ENCODE measurements at regions not wholly inside any gene's neighbourhood (a gene's known extent, or its start where the extent isn't known, plus 50 kb on each side); places are given as distances from the start of the nearest gene placed in this dataset.

DNA sequence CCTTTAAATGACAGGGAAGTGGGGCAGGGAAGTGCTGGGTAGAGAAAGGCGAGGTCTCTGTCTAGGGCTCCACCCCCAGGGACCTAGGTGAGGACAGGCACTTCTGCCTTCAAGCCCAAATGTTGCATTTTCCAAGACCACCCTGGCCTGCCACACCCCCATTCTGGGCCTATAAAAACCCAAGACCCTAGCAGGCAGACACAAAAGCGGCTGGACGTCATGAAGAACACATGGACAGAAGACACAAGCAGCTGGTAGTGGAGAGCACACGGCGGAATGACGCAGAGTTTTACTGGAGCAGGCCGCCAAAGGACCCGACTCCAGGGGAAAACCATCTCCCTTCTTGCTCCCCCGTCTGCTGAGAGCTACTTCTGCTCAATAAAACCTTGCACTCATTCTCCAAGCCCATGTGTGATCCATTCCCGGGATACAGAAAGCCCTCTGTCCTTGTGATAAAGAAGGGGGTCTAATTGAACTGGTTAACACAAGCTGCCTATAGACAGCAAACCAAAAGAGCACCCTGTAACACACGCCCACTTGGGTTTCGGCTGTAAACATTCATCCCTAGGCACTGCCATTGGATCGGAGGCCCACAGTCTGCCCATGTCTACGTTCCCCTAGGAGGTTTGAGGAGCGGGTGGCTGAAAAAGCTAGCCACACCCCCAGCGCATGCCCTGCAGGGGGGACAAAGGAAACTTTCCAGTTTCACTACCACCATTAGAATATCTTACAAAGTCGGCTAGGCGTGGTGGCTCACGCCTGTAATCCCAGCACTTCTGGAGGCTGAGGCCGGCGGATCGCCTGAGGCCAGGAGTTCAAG is 622.2 kb upstream of the SALL1 start:
- DNase-seq (ENCODE audit: low spot score) = no peak

DNA sequence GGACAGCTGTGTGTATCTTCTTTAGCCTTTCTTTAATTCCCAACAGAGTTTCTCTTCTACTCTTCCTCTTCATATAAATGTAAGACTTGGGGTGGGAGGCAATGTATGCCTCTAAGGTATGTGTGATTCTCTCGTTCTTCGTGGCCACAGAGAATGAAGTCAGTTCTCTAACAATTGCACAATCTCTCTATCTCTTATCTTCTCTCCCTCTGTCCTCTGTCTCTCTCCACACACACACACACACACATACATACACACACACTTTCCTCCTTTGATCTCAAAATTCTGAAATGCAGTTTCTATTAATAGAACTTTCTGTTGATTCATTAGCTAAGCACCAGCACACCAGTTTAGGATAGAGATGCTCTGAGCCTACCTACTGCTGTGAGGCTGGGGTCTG is 615.7 kb upstream of the SALL1 start:
- DNase-seq (ENCODE audit: low spot score) = no peak

DNA sequence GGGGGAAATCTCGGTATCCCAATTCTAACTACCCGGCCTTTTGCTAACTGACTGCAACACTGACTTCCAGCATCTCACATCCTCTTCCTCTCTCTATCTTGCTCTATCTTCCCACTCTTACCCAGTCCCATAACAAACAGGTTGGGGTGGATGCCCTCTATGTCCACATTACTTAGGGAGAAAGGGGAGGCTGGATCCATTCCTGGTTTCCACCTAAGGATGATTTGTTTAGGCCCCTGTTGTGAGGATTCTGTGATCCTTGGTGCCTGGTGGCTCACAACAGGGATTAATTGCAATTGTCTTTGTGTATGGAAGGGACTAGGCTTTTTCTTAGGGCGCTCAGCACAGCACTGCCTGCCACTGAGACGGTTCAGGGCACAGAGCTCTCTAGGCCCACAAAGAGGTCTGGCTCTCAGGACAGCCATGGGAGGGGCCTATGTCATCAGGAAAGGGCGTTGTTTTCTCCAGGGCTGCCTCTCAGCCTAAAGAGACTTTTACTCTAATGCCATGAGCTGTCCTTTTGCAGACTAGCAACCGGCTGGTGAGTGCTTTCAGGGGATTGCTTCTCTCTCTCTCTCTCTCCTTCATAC is 612.1 kb upstream of the SALL1 start:
- no peak for DNase-seq (ENCODE audit: low spot score)

DNA sequence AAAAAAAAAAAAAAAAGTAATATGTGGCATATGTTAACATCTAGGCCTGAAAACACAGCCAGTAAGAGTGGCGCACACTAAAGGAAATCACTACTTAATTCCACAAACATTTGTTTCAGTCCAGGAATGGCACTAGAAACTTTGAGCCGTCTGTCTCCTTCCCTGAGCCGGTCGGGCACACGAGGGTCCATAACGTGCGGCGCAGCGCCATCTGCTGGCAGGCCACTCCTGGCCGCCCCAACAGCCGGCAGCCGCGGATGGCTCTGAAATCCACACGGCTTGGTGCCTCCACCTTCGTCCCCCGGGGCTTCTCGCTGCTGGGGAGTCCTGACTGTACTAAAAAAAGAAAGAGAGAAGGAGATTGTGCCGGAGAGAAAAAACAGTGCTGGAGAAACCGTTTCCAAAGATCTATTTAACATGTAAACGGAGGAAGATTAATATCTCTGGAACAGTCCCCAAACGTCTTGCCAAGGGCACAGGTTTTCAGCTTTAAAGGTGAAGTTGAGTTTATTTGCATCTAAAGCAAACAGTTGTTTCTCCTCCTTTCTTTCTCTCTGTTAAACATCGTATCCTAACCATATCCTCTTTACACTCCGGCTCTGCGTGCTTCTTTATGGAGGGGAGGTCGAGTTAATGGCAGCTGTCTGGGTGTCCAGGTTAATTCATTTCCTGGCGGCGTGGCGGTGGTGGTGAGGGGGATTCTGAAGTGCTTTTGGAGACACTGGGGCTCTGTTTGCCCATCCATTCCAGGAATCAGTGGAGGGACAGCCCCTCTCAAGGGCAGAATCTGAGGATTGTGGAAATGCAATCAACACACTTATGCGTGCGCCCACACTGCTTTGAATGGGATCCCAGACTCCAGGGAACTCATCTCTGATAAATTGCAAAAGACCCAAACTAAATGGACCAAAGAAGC is 611.3 kb upstream of the SALL1 start:
- DNase-seq (ENCODE audit: low spot score) = peak; percentile 91

DNA sequence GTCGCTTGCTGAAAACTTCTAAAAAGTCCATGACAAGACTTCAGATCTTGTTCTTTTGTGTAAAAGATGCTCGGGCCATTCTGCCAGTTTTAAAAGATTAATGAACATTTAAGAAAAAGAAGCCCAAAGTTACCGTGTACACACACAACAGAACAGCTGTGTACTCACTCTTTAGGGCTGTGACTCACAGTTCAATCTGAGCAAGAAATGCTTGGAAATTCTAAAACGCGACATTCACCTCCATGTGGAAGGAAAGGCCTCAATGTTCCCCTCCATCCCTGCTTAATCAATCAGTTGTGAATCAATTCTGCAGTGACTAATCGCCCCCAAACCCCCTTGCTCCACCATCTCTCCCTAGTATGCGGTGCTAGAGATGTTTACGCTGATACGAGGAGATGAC is 609.9 kb upstream of the SALL1 start:
- no peak for DNase-seq (ENCODE audit: low spot score)

DNA sequence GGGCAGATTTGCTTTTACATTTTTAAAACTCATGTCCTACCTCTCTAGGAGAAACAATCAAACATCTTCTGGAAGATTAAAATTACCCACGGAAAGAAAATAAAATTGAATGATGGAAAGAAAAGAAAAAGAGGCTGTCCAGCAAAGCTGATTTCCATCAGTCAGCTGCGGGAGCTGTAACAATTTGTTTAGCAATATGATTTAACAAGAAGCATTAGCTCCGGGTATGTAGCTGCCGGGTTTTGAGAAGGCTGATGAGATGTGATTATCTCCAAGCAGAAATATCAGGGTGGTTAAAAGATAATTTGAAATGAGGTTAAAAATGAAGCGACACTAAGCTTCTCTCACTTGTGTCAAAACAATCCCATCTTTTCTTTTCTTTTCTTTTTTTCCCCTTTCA is 608.9 kb upstream of the SALL1 start:
- no peak for DNase-seq (ENCODE audit: low spot score)

DNA sequence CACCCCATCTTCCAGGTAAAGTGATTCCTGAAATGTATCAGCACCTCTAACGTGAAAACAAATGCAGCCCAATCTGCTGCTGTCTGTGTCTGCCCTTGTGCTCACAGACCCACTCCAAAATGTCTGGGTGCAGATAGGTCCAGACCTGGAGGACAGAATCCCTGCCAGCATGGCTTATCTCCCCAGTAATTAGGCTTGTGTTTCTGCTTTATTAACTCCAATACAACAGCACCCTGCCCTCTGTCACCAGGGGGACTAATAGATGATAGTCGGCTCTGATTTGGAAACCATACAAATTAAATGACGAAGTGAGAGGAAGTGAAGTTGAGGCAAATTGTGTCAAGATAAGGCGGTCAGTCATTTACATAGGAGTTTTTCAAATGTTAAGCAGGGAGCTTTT is 608.3 kb upstream of the SALL1 start:
- DNase-seq (ENCODE audit: low spot score) = no peak

DNA sequence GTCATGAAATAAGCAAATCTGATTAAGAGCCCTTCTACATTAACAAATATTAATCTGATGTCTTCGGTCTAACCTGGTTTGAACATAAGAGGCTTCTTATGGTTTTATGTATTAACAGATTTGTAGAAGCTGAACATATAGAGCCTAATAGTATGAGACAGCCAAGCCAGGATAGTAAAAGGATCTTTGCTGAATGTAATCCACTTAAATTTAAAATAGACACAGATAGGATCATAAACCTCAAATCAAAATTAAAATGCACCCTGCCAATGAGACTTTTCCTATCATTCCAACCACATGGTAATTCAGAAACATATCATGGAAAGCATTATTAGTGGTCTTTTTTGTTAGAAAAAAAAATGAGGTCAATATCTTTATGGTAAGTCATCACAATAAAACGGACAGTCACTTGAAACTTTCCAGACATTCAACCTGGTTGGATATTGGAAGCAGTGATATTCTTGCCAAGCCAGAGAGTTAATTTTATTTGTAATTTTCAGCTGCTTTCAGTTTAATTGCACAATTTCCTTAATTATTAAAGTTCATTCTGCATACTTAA is 606.9 kb upstream of the SALL1 start:
- DNase-seq (ENCODE audit: low spot score) = no peak

DNA sequence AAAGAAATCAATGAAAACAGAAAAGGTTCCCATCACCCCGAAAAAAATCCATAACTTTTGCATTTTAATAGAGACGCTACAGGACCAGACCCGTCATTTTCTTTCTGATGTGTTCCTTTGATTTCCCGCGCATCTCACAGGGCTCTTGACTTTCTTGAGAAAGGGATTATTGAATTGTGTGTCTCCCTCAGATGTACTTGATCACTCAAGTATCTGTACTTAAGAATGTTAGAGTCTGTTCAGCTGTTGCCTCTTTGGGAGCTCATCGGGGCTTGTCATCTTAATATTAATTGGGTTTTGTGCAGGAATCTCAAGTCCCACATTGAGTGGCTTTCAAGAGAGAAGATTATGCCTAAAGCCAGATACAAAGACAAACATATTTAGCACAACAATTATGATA is 606.4 kb upstream of the SALL1 start:
- no peak for DNase-seq (ENCODE audit: low spot score)

DNA sequence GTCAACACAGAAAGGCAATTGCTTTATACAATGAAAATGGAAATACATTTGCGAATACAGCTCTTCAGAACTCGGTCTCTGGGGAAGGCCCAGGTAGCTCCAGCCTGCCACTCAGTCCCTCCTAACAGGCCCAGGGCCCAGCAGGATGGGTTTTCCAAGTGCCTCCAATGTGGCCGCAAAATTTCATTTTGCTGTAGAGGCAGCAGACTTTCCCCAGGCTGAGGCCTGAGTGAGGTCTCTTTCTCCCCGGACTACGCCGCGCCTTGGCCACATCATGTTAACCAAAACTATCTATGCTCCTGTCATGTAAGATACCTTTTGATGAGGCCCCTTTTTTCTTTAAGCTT is 606.0 kb upstream of the SALL1 start:
- DNase-seq (ENCODE audit: low spot score) = no peak

DNA sequence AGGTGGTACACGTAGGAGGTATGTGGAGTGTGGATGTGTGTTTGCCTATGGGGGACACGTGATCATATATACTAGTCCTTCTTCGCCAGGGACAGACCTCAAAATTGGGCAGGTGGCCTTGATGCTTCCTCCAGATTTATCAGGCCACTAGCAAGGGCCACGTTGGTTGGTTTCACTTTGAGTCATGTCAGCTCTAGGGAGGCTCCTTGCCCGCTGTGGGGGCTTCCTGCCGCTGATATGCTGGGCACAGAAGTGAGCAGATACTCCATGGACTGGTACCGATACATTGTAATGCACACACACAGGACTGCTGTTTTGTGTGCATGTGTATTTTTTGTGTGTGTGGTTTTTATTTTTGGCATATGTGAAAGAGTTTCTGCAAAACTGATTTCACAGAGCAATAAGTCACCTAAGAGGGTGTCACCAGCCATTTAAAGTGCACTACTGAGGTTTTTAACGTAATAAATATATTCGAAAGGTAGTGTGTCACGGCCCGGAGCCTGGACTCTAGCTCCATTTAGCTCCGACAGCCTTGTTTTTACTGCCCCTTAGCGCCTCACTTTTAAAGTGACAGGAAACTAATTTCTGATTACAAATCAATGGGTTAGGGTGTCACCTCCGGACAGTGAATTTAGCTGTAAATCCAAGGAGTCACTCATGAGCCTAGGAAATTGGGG is 605.5 kb upstream of the SALL1 start:
- no peak for DNase-seq (ENCODE audit: low spot score)

DNA sequence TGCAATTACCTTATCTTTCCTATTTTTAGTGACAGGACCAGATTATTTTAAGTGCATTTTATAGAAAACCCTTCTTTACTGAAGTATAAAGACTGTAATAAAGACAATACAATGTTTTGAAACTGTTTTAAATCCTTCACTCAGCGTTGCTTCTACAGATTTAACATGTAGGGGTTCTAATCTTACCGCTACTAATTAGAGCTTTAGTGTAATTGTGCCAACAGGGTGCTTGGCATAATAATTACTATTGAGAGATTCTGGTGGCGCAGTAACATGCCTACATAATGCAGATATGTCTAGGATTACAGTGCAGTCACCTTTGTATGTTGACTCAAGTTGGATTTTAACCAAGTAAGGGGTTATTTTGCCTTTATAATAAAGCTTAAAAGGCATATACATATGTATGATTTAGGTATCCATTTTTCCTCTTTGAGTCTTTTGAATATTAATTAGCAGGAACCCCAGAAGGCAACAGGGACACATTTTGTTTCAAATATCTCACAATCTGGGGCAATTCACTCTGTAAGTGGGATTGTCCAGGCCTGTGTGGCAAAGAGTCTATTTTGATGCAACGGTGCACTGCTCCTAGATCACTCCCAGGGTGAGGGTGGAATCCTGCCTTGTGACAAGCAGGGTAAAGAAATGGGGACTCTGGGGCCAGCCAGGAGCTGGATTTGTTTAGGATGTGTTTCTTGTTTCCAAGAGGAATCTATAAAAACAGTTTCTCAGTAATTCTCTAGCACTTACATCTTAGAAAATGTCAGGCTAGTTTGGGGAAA is 604.7 kb upstream of the SALL1 start:
- no peak for DNase-seq (ENCODE audit: low spot score)

DNA sequence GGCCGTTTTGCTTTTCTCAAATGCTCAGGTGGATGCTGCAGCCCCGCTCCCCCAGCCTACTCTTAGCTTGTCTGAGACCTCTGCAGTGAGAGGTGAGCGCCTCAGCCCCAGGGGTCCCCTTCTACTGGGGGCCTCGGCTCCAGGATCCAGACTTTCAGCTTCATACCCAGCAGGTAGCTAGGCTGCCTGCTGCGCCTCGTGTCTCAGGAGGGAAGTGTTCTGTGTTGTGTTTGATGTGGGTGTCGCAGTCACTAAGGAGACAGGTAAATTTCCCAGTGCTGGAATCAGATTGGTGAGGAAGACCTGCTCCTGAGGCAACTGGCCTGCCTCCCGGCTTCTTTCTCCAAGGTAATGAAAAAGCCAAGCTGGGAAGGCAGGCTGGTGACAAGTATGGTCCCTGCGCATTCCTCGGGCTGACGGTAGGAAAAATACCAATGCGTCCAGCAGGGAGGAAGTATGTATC is 604.0 kb upstream of the SALL1 start:
- no peak for DNase-seq (ENCODE audit: low spot score)

DNA sequence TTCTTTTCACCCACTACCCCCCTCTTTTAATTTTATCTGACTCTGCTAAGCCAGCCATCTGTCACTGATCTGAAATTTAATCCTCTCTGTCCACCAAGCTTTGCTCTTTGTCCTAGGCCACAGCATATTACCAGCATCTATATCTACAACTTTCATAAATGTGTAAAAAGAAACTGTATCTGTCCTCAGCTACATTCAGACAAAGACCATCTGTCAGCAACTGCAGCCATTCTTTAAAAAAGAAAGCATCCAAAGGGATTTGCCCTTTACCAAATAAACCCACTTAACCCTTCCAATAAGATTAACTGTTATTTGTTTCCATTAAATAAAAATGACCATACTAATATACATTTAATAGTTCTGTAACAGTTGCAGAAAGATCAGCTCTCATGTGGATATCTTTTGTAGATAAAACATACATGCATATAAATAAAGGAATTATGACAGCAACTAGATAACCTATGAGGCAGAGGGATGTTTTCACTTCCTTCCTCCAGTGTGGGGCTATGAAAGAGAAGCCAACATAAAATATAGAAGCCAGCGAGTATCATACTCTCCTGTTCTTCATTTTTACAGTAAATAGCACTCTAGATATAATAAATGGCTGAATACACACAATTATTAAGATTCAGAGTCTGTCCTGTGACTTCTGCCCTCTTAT is 602.5 kb upstream of the SALL1 start:
- DNase-seq (ENCODE audit: low spot score) = no peak

DNA sequence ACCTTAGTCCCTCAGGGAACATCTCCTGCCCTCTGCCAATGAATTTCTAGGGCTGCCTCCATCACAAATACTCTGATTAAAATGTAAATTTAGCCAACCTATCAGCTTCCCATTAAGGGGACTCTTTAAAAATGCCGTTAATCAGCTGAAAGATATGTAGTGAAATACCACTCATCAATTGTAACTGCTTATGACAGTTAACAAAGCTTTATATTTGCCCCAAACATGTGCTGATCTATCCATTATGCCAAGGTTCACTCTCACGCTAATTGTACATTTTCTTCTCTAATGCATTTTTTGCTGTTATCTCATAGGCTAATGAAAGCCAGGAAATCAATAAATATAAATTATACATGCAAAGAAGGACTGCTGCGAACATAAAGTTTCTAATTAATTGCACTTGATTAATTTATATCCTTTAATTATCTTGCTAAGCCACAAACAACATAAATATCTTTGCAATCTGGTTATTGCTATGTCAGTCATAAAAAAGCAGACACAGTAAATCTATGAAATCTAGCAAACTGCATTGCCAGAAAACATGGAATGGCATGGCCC is 601.4 kb upstream of the SALL1 start:
- no peak for DNase-seq (ENCODE audit: low spot score)

DNA sequence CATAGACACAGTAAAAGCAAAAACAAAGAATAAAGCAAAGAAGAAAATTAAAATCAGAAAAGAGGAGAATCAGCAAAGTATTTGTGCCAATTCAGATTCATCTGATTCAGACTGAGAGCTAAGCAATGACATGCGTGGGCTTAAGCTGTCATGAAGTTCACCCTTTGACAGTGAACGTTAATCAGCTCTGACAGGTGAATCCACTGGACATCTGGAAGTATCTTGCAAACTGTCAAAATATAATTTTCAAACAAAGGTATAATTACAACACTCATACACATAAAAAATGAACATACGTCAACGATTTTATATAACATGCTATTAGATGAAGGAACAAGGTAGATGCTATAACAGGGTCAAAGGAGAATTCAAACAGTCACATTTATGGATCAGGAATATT is 596.3 kb upstream of the SALL1 start:
- DNase-seq (ENCODE audit: low spot score) = no peak

DNA sequence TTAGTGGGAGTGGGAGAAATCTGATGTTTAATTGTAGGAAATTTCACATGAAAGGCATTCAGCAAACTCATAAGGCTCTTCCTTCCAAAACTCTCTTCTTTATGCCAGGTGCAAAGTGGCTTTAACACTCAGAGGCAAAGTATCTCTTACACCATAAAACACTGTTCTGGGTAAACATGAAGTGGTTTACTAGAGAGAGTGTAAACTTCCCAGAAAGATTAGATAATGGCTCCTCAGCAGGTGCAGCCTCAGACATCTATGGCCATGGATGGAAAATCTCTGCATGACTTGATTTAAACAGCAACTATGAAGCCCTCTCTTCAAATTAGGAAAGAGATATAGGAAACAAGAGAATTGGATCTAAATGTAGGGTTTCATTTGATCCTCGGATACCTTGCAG is 583.1 kb upstream of the SALL1 start:
- no peak for DNase-seq (ENCODE audit: low spot score)

DNA sequence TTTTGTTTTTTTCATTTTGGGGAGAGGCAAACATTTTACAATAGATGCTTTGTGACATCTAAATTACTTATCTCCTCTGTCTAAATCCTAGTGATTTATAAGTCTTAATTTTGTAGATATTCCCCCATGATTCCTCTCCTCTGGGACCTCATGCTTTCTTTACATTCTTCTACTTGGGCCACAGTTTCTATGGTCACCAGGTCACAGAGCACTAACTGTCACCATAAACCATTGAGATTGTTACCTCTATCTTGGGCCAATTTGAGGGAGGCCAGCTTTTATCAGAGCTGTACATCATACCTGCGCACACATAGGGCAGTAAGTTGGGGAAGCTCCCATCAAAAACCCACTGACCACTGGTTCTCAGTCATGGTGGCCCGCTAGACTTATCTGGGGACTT is 582.1 kb upstream of the SALL1 start:
- no peak for DNase-seq (ENCODE audit: low spot score)

DNA sequence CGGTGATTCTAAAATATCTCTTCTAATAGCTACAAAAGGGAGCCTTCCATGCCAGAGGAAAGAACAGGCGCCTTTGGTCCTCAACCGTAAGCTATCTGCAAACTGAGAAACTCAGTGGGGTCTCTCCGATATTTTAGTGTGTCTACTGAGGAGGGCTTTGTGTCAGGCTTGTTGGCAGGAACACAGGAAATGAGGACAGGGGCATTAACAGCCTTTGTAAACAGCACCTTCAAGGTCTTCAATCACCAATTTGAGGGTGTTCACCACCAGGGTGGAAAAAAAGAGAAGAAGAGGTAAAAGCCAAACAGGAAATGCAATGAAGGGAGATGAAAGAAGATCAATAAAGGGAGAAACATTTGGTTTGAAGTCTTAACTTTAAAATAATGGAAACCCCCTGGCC is 580.1 kb upstream of the SALL1 start:
- DNase-seq (ENCODE audit: low spot score) = no peak

DNA sequence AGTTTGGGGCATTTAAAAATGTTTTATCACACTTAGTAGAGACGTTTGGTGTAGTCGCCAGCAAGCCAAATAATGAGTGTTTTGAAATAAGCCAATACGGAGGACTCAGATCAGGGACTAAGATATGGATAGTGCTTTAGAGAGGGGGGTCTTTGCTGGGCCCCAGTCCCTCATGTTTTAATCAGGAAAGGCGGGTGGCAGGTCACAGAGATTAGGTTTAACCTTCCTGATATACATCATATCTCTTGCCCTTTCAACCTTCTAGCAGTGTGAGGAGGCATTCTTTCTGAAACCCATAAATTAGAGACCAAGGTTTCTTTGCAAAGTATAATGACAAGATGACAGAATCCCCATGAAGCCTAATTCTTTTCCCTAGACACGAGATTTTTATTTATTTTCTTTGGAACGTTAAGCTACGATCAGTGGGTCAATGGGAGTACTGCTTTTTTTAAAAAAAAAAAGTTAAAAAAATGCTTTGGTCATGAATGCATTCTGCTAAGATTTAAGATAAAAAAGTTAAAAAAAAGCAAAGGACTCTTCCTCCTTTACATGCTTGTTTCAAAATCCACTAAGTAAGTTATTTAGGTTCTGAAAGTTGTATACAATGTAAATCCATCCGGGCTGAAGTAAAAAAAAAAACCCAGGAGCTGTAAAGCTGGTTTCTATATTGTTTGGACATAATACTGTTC is 572.1 kb upstream of the SALL1 start:
- DNase-seq (ENCODE audit: low spot score) = no peak
